VCaP (cell line): ENCODE measurements at regions not wholly inside any gene's neighbourhood (a gene's known extent, or its start where the extent isn't known, plus 50 kb on each side); places are given as distances from the start of the nearest gene placed in this dataset.

ENCODE experiments used
- H3K27ac ChIP-seq: fragments of 450-650 bp; 2 replicates; pipeline ENCODE4 v1.5.1; 2017
- TF ChIP-seq, protein P1 (sequence below): fragments of 450-650 bp; conservative IDR thresholded peaks from 2 replicates; pipeline ENCODE4 v1.5.1; 2017; ENCODE audit warnings: mild to moderate bottlenecking, moderate library complexity

GRCh38 chr5:171657473-171657872 lies 128.1 kb upstream of the SMIM23 start:
- TF ChIP-seq, protein P1, sequence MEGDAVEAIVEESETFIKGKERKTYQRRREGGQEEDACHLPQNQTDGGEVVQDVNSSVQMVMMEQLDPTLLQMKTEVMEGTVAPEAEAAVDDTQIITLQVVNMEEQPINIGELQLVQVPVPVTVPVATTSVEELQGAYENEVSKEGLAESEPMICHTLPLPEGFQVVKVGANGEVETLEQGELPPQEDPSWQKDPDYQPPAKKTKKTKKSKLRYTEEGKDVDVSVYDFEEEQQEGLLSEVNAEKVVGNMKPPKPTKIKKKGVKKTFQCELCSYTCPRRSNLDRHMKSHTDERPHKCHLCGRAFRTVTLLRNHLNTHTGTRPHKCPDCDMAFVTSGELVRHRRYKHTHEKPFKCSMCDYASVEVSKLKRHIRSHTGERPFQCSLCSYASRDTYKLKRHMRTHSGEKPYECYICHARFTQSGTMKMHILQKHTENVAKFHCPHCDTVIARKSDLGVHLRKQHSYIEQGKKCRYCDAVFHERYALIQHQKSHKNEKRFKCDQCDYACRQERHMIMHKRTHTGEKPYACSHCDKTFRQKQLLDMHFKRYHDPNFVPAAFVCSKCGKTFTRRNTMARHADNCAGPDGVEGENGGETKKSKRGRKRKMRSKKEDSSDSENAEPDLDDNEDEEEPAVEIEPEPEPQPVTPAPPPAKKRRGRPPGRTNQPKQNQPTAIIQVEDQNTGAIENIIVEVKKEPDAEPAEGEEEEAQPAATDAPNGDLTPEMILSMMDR, result no peak

GRCh38 chr5:171659896-171660295 lies 125.7 kb upstream of the SMIM23 start:
- TF ChIP-seq, protein P1, result no peak
- H3K27ac ChIP-seq, result no peak overlapping the region

More at GRCh38 chr5:171657473-171657872, 128.1 kb upstream of the SMIM23 start:
- H3K27ac ChIP-seq, result no peak overlapping the region

- TF ChIP-seq, protein P1, result no peak
- no peak overlapping the region for H3K27ac ChIP-seq
Measured at GRCh38 chr5:171660434-171660833, 125.2 kb upstream of the SMIM23 start.

- no peak overlapping the region for H3K27ac ChIP-seq
- TF ChIP-seq, protein P1, result no peak
Measured at GRCh38 chr5:171661143-171661542, 124.5 kb upstream of the SMIM23 start.

GRCh38 chr5:171663311-171664085 lies 122.1 kb upstream of the SMIM23 start:
- no peak overlapping the region for H3K27ac ChIP-seq
- TF ChIP-seq, protein P1, result no peak

DNA sequence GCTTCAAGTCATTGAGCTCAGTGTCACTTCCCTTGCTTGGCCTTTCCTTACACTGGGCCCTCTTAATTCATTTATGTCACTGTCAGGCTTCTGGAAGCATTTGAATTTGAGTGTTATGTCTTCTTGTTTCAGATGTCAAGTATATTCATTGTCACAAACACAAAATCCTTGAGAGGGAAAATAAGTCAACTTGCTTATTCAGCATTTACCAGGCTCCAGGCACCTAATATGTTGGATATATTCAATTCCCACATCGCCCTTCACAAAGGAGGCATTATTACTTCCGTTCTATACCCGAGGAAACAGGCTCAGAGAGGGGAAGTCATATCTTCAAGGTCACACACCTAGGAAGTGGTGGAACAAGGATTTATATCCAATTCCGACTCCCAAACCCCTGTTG lies 121.1 kb upstream of the SMIM23 start:
- TF ChIP-seq, protein P1, result no peak
- no peak overlapping the region for H3K27ac ChIP-seq

GRCh38 chr5:171666815-171667214 lies 118.8 kb upstream of the SMIM23 start:
- H3K27ac ChIP-seq, result no peak overlapping the region
- TF ChIP-seq, protein P1, result no peak
